ENCODE measurements at regions not wholly inside any gene's neighbourhood (a gene's known extent, or its start where the extent isn't known, plus 50 kb on each side); places are given as distances from the start of the nearest gene placed in this dataset.

- TF ChIP-seq CTCF (conservative IDR thresholded peaks at IDR 0.05) = no peak
- no peak overlapping the region for H3K27ac ChIP-seq
These were observed 76.7 kb downstream of the TRIM29 start for GRCh38 chr11:120061036-120061760.

GRCh38 chr11:120060512-120060911 is 77.4 kb downstream of the TRIM29 start:
- TF ChIP-seq CTCF (conservative IDR thresholded peaks at IDR 0.05) = no peak
- no peak overlapping the region for H3K27ac ChIP-seq

GRCh38 chr11:120058931-120059330 is 79.0 kb downstream of the TRIM29 start:
- H3K27ac ChIP-seq = no peak overlapping the region
- no peak for TF ChIP-seq CTCF (conservative IDR thresholded peaks at IDR 0.05)

GRCh38 chr11:120057595-120058581 is 80.0 kb downstream of the TRIM29 start:
- TF ChIP-seq CTCF (conservative IDR thresholded peaks at IDR 0.05) = no peak
- no peak overlapping the region for H3K27ac ChIP-seq

- TF ChIP-seq CTCF (conservative IDR thresholded peaks at IDR 0.05) = no peak
- no peak overlapping the region for H3K27ac ChIP-seq
These were observed 80.9 kb downstream of the TRIM29 start for GRCh38 chr11:120057028-120057330.

GRCh38 chr11:120056301-120057027 is 81.4 kb downstream of the TRIM29 start:
- no peak overlapping the region for H3K27ac ChIP-seq
- TF ChIP-seq CTCF (conservative IDR thresholded peaks at IDR 0.05) = no peak

- no peak for TF ChIP-seq CTCF (conservative IDR thresholded peaks at IDR 0.05)
- no peak overlapping the region for H3K27ac ChIP-seq
These were observed 82.3 kb downstream of the TRIM29 start for GRCh38 chr11:120055646-120056045.

Measured in VCaP (cell line).